ENCODE measurements at regions not wholly inside any gene's neighbourhood (a gene's known extent, or its start where the extent isn't known, plus 50 kb on each side); places are given as distances from the start of the nearest gene placed in this dataset.

DNA sequence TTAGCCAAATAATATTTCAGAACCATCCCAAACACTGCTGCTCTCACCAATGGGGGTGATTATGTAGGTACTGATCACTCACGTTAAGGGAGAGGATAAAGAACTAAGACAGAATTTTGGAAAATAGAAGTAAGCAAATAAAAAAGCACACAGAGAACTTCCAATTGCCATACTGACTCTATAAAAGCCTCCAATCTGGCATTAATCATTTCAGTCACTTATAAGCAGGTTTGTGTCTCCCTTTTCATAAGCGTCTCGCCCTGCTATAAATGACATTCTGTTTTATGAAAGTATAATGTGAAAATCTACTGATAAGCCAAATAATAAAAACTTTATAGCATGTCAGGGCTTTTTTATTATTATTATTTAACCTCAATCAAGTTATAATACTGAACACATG, 435.2 kb downstream of the ETNK1 start:
- intact Hi-C loops (cut with DNase I; ENCODE audit: low total_unique reads) = no loop called here
- WGBS, 2 donors (ENCODE audit: low coverage in 1 of 2) = 53 to 62% methylated on average over 2 to 3 of the region's 3 CpGs
- H3K9me3 ChIP-seq = no peaks in the 10 kb centered on the region
- no peaks in the 10 kb centered on the region for H3K27me3 ChIP-seq
- no peak for DNase-seq
- in situ Hi-C loops (cut with MboI; ENCODE audit: low pct_ligation_motif_present in 1 of 4, low pct_unique_long_range_greater_than_20kb in 1 of 4, low sequenced_read_pairs in 3 of 4) = loop anchor here in 1 of 4 donors (25.0 kb wide), 1 partner anchor 98 kb away; no protein-coding TSS in a partner anchor
- TF ChIP-seq POLR2A (IDR thresholded peaks at IDR 0.05) (no peak), EP300 (IDR thresholded peaks at IDR 0.05; ENCODE audit: low read depth) (no peak), POLR2AphosphoS5 (IDR thresholded peaks at IDR 0.05) (no peak)
- TF ChIP-seq, protein P1, sequence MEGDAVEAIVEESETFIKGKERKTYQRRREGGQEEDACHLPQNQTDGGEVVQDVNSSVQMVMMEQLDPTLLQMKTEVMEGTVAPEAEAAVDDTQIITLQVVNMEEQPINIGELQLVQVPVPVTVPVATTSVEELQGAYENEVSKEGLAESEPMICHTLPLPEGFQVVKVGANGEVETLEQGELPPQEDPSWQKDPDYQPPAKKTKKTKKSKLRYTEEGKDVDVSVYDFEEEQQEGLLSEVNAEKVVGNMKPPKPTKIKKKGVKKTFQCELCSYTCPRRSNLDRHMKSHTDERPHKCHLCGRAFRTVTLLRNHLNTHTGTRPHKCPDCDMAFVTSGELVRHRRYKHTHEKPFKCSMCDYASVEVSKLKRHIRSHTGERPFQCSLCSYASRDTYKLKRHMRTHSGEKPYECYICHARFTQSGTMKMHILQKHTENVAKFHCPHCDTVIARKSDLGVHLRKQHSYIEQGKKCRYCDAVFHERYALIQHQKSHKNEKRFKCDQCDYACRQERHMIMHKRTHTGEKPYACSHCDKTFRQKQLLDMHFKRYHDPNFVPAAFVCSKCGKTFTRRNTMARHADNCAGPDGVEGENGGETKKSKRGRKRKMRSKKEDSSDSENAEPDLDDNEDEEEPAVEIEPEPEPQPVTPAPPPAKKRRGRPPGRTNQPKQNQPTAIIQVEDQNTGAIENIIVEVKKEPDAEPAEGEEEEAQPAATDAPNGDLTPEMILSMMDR (IDR thresholded peaks at IDR 0.05) = no peak
- H3K27ac ChIP-seq = no peak overlapping the region
- H3K4me1 ChIP-seq = no peaks in the 10 kb centered on the region
- no peaks in the 10 kb centered on the region for H3K36me3 ChIP-seq
- H3K4me3 ChIP-seq = no peak overlapping the region

DNA sequence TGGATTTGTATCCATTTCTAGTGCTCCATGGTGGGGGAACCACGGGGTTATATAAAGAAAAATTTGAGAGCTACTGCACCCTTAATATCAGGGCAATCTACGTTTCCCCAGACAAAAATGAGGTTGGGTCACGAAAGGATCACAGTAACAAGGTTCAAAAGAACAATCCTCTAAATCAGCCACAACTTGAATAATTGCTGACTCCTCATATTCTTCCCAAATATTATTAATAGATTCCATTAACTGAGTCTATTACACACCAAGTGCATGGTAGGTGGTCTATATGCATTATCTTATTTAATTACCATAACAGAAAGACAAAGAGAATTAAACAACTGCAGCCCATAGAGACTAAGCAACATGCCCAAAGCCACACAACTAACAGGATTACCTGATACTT, 438.2 kb downstream of the ETNK1 start:
- DNase-seq = no peak
- Histone ChIP-seq H3K36me3 (no peaks in the 10 kb centered on the region), H3K27me3 (no peaks in the 10 kb centered on the region), H3K4me1 (no peaks in the 10 kb centered on the region), H3K27ac (no peak overlapping the region), H3K4me3 (no peak overlapping the region), H3K9me3 (no peaks in the 10 kb centered on the region)
- 69 to 74% methylated on average over 3 of the region's 3 CpGs for WGBS, 2 donors (ENCODE audit: low coverage in 1 of 2)
- in situ Hi-C loops (cut with MboI; ENCODE audit: low pct_ligation_motif_present in 1 of 4, low pct_unique_long_range_greater_than_20kb in 1 of 4, low sequenced_read_pairs in 3 of 4) = loop anchor here in 1 of 4 donors (25.0 kb wide), 1 partner anchor 101 kb away; no protein-coding TSS in a partner anchor
- intact Hi-C loops (cut with DNase I; ENCODE audit: low total_unique reads) = no loop called here
- TF ChIP-seq POLR2AphosphoS5 (IDR thresholded peaks at IDR 0.05) = no peak
- TF ChIP-seq EP300 (IDR thresholded peaks at IDR 0.05; ENCODE audit: low read depth) = no peak
- TF ChIP-seq, protein P1 (IDR thresholded peaks at IDR 0.05) = no peak
- no peak for TF ChIP-seq POLR2A (IDR thresholded peaks at IDR 0.05)

DNA sequence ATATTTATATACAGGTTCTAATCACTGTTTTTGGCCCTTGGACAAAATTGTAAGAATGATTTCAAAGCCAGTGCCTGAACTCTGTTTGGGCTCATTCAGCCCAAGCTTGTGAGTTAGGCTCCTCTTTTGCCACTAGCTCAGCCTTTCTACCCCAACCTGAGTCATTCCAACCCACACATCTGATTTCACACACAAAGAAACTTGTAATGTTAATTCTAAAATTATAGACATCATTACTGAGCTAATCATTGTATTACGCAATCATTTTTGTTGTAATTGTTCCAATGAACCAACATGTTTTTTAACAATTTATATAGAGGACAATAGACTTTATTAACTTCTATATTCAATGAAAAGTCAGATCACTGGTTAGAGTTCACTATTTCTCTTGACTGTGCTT, 441.1 kb downstream of the ETNK1 start:
- TF ChIP-seq POLR2AphosphoS5 (IDR thresholded peaks at IDR 0.05) (no peak), EP300 (IDR thresholded peaks at IDR 0.05; ENCODE audit: low read depth) (no peak), POLR2A (IDR thresholded peaks at IDR 0.05) (no peak)
- TF ChIP-seq, protein P1 (IDR thresholded peaks at IDR 0.05) = no peak
- H3K36me3 ChIP-seq = no peaks in the 10 kb centered on the region
- no peak overlapping the region for H3K27ac ChIP-seq
- 92 to 94% methylated on average over 1 of the region's 1 CpG for WGBS, 2 donors (ENCODE audit: low coverage in 1 of 2)
- no peak for DNase-seq
- H3K4me3 ChIP-seq = no peak overlapping the region
- no peaks in the 10 kb centered on the region for H3K27me3 ChIP-seq
- no peaks in the 10 kb centered on the region for H3K9me3 ChIP-seq
- H3K4me1 ChIP-seq = no peaks in the 10 kb centered on the region
- intact Hi-C loops (cut with DNase I; ENCODE audit: low total_unique reads) (no loop called here), in situ Hi-C loops (cut with MboI; ENCODE audit: low pct_ligation_motif_present in 1 of 4, low pct_unique_long_range_greater_than_20kb in 1 of 4, low sequenced_read_pairs in 3 of 4) (loop anchor here in 1 of 4 donors (25.0 kb wide), 1 partner anchor 104 kb away; no protein-coding TSS in a partner anchor)

DNA sequence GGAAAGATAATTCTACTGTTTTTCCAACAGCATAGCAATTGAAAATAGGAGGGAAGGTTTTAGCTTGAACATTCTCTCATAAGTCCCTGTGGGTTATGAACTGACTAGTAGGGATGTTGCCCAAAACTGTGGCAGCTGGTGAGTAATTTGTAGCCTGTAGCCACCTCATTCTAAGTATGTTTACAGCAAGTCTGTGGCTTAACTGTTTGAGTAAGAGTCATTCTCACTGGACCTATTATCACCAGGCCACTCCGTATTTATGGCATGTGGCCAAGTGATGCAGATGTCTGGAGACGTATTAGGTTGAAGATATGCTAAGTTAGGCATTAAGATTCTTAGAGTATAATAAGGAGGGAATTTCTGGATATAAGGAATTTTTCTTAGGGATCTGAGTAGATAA, 458.3 kb downstream of the ETNK1 start:
- no peaks in the 10 kb centered on the region for H3K27me3 ChIP-seq
- DNase-seq = no peak
- in situ Hi-C loops (cut with MboI; ENCODE audit: low pct_ligation_motif_present in 1 of 4, low pct_unique_long_range_greater_than_20kb in 1 of 4, low sequenced_read_pairs in 3 of 4) (no loop called here), intact Hi-C loops (cut with DNase I; ENCODE audit: low total_unique reads) (no loop called here)
- H3K4me3 ChIP-seq = no peak overlapping the region
- H3K36me3 ChIP-seq = no peaks in the 10 kb centered on the region
- H3K9me3 ChIP-seq = no peaks in the 10 kb centered on the region
- H3K27ac ChIP-seq = no peak overlapping the region
- no peaks in the 10 kb centered on the region for H3K4me1 ChIP-seq
- 26 to 45% methylated on average over 2 of the region's 2 CpGs for WGBS, 2 donors (ENCODE audit: low coverage in 1 of 2)
- TF ChIP-seq POLR2AphosphoS5 (IDR thresholded peaks at IDR 0.05) (no peak), EP300 (IDR thresholded peaks at IDR 0.05; ENCODE audit: low read depth) (no peak), POLR2A (IDR thresholded peaks at IDR 0.05) (no peak)
- TF ChIP-seq, protein P1 (IDR thresholded peaks at IDR 0.05) = no peak
